ENCODE measurements at regions not wholly inside any gene's neighbourhood (a gene's known extent, or its start where the extent isn't known, plus 50 kb on each side); places are given as distances from the start of the nearest gene placed in this dataset.

DNA sequence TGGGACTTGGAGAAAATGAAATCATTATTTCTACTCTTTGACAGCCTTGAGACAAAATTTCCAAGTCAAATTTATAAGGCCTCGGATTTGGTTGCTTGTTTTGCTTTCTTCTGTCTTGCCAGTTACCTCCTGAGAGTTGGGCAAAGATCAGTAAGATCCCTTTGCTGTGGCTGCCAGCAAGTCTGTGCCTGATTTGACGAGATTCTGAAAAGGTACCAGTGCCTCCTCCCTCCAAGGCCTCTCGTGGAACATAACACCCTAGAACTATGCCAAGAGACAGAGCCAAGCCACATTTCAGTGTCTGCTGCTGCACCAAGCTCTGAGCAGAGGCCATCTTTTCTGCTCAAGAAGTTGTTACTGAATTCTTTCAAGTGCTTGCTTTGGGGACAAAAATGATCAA, 61.0 kb downstream of the GTPBP8 start:
- DNase-seq: peak in 39 of 58 donors; percentile 5 to 74 (median 22)

DNA sequence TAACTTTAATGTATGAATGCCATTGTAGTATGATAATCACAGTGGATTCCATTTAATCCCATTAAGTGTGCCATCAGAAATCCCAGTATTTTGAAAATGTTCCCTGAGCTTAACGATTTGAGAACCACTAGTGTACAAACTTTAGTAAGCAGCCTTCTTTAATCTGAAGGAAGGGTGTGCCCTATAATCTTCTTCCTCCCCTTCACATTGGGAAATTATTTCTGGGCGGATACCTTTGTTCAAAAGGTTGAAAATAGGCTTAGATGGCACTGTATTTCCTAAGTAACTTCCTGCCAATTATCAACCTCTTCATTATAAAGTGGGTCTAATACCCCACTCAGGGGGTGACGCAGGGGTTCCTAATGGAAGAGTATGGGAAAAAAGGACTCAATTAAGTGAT, 62.4 kb downstream of the GTPBP8 start:
- no peak for DNase-seq

DNA sequence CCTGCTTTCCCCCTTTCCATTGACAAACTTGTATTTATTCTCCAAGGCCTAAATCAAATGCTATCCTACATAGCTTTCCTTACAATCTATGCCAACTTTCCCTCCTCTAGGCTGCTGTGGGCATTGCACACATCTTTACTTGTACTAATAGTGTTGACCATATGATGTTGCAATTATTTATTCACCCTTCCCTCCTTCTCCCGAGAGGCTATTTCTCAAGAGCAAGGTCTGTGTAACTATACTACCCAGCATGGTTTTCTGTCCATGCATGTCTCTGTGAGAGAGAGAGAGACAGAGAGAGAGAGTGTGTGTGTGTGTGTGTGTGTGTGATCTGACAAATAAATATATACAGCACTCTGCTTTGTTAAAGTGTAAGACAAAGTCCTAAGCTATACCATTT, 63.8 kb downstream of the GTPBP8 start:
- DNase-seq: no peak

DNA sequence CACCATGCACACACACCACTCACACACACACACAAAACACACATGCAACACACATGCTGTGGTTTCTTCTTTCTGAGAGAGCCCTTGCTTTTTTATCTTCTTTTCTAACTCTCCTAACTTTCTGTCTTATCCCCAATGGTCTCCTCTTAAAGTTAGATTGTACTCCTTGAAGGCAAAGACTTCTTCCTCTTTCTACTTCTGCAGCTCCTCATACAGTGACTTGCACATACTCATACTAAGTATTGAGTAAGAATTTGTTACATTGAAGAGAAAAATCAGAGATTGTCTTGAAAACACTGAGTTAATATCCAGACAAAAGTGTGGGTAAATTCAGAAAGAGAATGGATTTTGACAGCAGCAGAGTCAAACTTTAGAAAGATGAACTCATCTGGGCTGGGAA, 64.4 kb downstream of the GTPBP8 start:
- no peak for DNase-seq

DNA sequence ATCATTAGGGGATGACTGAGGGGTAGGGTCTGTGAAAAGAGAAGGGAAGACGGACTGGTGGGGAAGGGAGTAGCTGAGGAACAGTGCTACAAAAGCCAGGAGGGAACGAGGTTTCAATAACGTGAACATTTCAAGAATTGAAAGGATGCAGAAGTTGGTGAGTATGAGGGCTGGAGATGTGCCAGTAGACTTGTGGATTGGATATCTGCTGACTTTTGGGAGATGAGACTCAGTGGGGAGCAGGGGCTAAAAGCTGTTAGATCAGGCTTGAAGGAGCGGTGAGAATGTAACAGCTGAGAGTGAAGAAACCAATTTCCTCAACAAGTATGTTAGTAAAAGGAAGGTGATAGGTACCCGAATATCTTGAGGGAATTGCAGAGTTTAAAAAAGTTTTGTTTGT, 65.2 kb downstream of the GTPBP8 start:
- DNase-seq: no peak

DNA sequence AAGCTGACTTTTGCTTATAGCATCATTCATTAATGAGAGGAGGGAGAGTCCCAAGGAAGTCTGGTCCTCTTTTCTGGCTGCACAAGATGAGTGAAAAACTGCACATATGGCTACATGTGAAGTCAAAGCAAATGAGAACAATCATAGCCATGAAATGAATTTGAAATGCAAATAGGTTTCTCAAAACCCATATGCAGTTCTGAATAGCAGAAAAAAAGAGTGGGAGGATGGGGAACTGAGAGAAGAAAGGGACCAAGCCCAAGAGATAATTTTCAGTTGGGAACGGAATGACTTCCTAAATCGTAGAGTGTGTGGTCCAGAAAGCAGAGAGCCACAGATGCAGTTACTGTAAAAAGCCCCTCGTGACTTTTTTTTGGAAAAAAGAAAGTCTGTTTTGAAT, 66.3 kb downstream of the GTPBP8 start:
- peak in 4 of 58 donors; percentile 14 to 67 (median 22) for DNase-seq

DNA sequence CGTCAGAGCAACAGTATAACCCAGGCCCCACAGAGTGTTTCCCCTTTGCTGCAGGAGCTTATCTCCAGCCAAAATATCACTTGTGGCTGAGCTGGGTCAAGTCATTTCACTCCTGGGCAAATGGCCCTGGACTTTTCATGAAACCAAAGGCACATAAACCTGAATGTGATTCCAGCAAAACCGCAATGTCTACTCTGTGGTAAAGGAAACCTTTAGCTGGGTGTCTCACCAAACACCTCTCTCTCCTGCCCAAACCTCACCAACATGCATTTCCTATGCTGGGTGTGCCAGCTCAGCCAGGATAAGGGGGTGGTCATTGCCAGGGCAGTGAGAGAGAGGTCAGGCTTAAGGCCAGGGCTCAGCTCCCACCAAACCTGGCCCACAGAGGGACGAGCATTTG, 67.4 kb downstream of the GTPBP8 start:
- no peak for DNase-seq

DNA sequence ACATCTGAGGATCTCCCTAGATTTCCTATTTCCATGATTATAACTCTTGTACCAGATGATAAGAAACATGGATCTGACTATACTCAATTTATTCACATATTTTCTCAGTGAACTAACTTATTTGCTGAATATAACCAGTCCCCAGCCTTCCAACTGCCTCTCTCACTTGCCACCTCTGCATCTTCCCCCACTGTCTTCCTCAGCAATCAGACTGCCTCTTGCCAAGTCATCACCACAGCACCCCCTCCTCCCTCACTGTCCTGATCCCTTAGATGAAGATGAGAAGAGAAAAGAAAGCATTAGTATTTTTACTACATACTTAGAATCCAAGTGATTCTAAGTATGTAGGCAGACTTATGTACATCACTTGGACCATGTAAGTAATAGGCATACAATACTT, 71.9 kb downstream of the GTPBP8 start:
- DNase-seq: peak in 19 of 58 donors; percentile 4 to 48 (median 16)

DNA sequence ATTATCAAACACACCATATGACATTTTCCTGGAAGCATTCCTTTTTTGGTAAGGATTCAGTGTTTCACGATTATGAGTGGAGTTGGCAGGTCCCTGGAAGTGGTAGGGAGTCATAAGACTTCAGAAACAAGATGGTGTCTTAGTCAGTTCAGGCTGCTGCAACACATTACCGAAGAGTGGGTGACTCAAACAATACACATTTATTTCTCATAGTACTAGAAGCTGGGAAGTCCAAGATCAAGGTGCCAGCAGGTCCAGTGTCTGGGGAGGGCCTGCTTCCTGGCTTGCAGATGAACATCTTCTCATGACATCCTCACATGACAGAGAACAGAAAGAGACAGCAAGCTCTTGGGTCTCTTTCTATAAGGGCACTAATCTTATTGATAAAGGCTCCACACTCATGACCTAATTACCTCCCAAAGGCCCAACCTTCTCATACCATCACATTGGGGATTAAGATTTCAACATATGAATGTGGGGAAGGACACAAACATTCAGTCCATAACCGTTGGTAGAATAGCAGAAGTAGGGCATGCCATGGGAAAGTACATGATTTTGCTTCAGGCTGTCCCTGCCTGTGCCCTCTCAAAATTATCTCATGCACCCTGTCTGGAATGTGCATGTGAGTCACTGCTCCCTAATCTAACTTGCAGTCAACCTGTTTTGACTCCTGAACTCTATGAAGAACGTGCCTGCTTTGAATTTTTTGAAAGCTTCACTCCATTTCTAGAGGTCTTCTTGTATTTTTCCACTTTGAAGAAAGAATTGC, 72.5 kb downstream of the GTPBP8 start:
- DNase-seq: no peak

DNA sequence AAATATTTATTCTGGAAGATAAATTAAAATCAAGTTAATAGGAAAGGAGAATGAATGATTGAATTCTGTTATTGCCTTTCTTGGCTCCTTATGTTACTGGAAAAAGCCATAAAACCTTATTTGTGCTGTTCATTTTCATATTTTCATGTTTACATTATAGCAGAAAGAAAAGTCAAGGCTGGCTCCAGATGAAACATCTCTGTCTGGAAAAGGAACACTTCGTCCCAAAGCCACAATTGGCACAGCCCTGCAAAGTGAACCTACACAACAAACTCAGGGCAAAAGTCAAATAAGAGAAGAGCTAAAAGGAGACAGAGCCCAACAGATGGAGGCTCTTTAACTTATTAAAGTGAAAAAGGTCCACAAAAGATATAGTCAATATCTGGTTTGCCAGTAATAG, 73.4 kb downstream of the GTPBP8 start:
- no peak for DNase-seq

DNA sequence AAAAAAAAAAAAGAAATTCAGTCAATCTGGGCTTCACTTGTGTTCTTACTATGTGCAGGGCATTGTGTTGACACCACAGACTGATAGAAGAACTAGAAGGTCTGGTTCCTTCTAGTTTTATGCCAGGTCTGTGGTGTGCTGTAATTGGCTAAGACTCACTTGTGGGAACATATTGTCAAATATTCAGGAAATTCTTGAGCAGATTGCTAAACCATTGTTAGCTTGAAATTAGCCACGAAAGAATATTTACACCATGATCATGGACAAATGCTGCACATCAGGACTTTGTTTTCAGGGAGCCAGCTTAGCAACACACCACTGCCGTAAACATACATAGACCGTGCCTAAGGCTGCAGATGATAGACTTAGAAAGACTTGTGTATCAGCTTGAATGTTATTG, 74.6 kb downstream of the GTPBP8 start:
- DNase-seq: no peak

DNA sequence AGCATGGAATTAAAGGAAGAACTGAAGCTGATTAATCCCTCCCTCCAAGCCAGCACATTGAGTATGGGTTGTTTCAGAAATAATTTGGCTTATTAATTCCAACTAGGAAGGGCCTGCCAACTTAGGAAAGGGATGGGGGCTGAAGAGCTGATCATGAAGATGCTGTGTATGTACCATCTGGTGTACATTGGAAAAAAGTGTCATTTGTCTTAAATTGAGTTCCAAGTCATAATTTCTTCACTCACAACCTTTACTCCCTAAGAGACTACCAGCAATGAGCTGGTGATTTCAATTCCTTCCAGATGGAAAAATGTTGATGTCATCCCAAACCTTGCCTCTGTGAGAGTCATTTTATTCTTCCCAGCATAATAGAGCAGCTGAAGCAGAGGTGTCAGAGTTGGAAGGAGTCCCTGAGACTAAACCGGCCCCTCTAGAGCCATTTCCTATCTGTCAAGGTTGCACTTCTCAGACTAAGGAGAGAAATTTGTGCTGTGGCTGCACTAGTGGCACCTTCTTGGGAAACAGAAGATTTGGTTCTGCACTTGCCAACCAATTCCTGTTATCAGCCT, 79.4 kb downstream of the GTPBP8 start:
- DNase-seq: peak in 12 of 58 donors; percentile 2 to 79 (median 11)

DNA sequence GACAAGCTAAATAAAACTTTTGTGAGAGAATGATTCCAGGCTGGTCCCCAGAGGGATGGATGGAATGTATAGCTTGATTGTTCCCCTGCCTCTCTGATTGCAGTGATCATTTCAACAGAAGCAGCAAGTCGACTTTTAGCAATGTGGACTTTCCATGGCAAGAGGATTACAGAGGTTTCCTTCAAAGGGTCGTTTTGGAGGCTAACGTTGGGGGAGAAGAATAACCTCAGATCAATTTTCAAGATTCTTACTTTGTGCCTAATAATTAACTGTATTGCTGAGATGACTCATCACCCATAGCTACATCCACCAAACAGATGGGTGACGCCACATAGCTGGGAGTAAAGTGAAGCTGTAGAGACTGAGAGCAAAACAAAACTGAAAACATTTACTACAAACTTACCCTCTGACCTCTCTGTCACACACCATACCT, 79.9 kb downstream of the GTPBP8 start:
- DNase-seq: no peak

DNA sequence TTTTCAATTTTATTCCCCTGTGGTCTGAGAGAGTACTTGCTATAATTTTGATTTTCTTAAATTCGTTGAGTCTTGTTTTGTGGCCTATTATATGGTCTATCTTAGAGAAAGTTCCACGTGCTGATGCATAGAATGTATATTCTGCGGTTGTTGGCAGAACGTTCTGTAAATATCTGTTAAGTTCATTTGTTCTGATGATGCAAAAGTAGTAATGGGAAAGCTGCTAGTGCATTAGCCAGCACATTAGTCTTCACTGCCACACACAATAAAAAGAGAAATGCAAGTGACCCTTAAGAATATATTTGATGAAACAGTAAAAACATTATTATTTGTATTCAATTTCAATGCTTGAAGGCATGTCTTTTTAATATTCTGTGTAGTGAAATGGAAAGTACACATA, 84.8 kb downstream of the GTPBP8 start:
- no peak for DNase-seq

DNA sequence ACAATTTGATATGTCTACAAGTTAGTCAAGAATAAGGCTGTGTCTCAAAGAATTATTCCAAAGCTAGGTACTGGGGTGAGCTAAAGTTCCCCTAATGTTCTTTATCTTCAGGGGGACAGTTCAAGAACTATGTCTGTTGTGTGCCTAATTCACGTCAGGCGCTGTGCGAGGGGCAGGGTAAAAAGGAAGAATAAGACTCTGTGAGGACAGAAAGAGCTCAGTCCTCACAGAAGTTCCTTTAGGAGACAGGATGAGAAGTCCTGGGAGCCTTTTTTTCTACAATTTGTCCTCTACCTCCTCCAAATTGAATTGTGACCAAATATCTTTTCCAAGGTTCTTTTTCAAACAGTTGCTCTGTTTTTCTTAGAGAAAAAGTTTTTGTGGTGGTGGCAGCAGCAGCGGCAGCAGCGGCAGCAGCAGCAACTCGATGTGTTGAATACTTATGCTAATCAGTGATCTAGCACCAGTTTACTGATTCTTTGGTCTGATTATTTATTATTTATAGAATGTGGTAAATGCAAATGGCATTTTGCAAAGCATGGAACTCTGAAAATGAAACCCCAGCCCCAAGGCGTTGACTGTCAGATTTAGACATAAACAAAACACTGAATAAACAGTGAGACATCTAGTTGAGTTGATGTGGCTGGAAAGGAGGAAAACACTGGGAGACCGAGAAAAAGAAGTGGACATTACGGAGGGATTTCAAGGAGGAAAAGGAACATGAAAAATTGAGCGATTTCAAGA, 88.6 kb downstream of the GTPBP8 start:
- DNase-seq: no peak

DNA sequence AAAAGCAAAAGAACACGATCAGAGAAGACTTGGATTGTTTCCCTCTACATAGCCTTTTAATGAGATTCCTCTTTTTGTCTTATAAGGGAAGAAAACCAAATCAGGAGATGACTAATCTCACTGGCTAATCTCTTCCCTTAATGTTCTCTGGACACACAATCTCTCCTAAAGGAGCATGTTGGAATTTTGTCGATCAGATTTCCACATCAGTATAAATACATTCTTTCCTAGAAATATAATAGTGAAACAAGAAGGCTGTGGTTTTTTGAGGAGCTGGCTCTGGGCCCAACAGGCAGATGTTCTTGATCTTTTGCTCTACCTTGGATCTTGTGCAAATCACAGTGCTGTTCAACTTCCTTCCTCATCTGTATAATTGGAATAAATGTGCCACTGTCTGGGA, 94.0 kb downstream of the GTPBP8 start:
- DNase-seq: peak in 1 of 58 donors; percentile 8

DNA sequence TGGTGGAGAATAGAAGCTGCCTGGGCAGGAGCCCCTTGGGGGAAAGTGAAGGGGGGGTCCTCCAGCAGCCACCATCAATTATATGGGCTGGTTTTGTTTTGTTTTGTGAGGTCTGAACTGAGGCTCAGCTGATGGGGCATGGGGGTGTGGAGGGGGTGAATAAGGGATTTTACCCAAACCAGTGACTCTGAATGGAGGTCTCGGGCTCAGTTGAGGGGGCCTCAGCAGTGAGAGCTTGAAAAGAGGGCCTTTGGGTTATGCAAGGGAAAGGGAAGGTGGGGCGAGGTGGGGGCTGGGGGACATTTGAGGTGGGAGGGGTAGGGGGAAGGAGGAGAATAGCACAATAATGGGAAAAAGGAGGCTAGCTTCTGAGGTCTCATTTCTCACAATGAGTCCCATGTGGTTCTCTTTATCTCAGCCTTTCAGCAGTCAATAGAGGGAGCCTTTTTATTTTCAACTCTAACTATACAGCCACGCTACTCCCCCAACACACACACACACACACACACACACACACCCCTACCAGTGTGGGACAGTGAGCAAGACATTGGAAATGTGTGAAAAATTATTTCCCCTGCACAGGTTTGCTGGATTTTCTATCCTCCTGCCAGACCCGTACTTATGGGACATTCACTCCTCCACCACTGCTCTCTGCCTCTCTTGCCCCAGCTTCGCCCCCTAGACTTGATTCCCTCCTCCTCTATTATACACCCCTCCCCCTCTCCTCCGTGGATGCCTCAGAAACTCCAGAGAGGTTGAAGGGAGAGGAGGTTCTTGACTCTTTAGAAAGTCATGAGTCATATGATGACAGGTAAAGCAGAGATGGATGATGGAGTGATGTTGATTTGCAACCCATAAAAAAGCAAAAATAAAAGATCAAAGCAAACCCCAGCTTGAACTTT, 96.0 kb downstream of the GTPBP8 start:
- no peak for DNase-seq

DNA sequence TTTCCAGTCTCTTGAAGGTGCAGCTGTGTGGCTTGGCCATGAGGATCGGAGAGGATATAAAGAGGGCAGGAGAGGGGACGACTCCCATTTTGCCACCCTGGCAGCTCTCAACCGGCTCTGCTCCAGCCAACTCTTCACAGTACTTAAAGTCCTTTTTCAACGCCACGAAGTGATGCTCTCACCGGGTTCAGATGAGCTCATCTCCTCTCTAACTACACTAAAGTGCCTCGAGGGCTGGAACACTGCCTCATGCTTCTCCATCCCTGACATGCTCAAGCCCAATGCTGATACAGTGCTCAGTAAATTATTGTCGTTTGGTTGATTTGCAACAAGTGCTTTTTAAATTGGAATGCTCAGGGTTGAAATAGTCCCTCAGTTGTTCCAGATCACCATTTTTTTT, 97.8 kb downstream of the GTPBP8 start:
- DNase-seq: no peak

DNA sequence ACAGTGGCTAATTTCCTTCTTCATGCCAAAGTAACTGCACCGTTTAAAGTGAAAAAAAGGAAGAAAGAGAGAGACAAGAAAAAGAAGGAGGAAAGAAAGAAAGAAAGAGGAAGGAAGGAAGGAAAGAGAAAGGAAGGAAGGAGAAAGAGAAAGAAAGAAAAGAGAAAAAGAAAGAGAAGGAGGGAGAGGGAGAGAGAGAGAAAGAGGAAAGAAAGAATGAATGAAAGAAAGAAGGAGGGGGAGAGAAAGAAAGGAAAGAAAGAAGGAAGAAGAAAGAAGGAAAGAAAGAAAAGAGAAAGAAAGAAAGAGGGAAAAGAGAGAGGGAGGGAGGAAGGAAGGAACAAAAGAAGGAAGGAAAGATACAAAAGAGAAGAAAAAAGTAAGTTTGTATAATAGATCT, 100.6 kb downstream of the GTPBP8 start:
- no peak for DNase-seq

DNA sequence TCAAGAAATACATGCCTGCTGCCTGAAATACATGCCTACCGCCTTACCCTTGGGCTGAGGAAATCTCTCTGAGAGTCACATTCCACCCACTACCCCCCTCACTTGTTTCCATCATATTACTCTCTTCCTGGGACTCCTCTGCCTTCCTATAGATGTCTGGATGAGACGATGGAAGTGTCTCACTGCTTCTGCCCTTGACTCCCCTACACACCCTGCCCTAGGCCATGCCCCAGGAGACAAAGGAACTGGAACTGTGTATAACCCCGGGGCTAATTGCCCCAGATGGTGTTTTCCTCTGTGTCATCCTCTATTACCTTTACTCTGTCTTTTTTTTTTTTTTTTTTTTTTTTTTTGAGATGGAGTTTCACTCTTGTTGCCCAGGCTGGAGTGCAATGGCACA, 102.0 kb downstream of the GTPBP8 start:
- no peak for DNase-seq

Data from anterior cingulate cortex (tissue), 58 donors.